ENCODE measurements at regions not wholly inside any gene's neighbourhood (a gene's known extent, or its start where the extent isn't known, plus 50 kb on each side); places are given as distances from the start of the nearest gene placed in this dataset.
"Not testable (repeated sequence)": the region's sequence is repeated elsewhere in the genome, so short reads cannot be mapped to it uniquely, and the experiment has no call there.

DNA sequence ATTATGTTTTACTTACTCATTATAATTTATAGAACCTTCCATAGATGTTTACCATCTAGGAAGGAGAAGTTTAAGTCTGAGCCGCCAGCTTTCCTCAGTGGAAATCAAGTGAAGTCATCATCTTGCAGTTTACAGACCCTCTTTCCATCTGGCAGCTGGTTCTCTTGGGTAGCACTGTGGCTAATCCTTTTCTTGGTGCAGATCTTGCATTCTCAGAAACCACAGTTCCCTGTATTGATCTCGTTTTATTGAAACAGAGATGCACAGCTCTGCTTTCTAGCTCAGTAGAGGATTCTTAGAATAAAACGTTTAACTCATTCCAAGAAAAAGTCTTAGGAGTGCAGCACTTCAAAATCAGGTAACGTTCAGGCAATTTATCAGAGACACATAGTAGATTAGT, 1154.7 kb downstream of the FOXD4L5 start:
- not testable (repeated sequence) for DNase-seq (ENCODE audit: low spot score)

DNA sequence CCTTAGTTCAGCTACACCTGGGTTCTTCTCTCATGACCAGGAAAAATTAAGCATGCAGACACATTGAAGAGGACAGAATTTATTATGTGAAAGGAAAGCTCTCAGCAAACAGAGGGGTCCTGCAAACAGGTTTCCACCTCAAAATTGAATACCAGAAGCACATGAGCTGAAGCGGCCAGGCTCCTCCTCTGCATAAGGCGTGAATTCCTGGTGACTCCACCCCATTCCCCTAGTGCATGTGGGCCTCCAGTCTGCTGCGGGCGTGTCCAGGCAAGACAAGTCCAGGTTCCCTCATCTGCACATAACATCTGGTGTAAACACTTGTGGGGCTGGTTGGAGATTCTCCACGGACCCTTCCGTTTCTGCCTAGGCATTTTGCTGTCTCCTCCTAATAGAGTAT, 1156.4 kb downstream of the FOXD4L5 start:
- no peak for DNase-seq (ENCODE audit: low spot score)

DNA sequence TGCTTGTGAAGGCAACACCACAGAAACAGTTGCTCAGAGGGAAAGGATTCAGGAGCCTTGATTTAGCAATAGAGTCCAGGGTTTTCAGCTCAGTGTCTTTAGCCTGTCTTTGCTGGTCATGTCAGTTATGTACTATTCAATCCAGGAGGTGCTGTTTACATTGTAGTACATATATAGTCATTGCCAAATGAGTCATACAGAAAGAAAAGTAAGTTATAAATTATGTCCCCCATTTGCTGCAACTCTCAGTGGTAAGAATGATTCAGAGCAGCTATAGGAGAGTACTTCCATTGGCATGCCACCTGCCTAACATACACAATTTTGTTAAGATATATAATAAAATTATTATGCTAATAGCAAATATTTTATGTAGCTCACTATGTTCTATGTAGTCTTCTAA, 1163.4 kb downstream of the FOXD4L5 start:
- not testable (repeated sequence) for DNase-seq (ENCODE audit: low spot score)

DNA sequence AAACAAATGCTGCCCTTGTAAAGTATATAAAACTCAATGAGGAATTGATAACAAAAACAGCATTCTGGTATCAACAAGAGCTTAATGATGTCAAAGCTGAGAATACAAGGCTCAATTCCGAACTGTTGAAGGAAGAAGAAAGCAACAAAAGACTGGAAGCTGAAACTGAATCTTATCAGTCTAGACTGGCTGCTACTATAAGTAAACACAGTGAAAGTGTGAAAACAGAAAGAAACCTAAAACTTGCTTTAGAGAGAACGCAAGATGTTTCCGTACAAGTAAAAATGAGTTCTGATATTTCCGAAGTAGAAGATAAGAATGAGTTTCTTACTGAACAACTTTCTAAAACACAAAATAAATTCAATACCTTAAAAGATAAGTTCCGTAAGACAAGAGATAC, 1167.7 kb downstream of the FOXD4L5 start:
- not testable (repeated sequence) for DNase-seq (ENCODE audit: low spot score)

DNA sequence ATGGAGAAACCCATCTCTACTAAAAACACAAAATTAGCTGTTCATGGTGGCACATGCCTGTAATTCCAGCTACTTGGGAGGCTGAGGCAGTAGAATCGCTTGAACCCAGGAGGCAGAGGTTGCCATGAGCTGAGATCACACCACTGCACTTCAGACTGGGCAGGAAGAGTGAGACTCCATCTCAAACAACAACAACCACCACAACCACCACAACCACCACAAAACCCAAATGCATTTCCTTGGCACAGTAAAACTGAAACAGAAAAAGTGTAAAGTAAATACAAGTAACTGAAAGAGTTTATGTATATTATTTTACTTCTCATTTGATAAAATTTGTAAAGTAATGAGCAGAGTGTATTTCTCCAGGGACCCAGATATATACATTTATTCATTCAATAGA, 1177.1 kb downstream of the FOXD4L5 start:
- not testable (repeated sequence) for DNase-seq (ENCODE audit: low spot score)

DNA sequence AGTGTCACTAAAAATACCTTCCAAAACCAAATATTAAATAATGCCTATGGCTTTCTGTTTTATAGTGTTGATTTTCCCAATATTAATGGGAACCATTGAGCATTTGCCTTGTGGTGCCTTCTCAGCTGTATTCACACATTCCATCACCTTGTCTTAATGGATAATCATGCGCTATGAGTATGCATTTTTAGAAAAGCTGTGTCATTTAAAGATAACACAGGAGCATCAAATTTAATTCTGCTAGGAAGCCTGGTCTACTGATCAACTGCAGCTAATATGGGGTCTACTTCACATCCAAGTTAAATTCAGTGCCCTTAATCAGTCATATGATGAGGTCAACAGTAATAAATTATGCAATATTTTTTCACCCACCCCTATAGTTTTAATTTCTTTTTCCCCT, 1177.8 kb downstream of the FOXD4L5 start:
- DNase-seq (ENCODE audit: low spot score), result not testable (repeated sequence)

DNA sequence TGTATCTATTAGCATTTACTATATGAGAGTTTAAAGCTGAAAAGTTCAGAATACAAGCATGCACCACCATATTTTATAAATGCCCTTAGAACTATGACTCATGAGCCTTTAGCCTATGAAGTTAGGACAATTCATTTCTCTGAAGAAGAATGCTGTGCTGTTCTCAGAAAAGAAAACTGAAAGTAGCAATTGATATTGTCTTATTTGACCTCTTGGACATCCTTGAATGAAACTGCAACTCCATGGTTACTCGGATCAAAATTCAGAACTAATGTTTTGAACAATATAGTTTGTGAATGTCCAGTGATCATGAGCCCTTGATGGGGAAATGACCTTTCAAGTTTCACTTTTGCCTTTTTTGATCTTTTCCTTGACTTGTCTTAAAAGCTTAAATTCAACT, 1179.8 kb downstream of the FOXD4L5 start:
- not testable (repeated sequence) for DNase-seq (ENCODE audit: low spot score)

DNA sequence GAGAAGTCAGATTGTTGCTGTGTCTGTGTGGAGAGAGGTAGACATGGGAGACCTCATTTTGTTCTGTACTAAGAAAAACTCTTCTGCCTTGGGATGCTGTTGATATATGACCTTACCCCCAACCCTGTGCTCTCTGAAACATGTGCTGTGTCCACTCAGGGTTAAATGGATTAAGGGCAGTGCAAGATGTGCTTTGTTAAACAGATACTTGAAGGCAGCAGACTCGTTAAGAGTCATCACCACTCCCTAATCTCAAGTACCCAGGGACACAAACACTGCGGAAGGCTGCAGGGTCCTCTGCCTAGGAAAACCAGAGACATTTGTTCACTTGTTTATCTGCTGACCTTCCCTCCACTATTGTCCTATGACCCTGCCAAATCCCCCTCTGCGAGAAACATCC, 1183.5 kb downstream of the FOXD4L5 start:
- DNase-seq (ENCODE audit: low spot score), result not testable (repeated sequence)

DNA sequence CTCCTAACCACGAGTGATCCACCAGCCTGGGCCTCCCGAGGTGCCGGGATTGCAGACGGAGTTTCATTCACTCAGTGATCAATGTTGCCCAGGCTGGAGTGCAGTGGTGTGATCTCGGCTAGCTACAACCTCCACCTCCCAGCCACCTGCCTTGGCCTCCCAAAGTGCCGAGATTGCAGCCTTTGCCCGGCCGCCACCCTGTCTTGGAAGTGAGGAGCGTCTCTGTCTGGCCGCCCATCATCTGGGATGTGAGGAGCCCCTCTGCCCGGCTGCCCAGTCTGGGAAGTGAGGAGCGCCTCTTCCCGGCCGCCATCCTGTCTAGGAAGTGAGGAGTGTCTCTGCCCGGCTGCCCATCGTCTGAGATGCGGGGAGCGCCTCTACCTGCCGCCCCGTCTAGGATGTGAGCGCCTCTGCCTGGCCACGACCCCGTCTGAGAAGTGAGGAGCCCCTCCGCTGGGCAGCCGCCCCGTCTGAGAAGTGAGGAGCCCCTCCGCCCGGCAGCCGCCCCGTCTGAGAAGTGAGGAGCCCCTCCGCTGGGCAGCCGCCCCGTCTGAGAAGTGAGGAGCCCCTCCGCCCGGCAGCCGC, 1184.3 kb downstream of the FOXD4L5 start:
- not testable (repeated sequence) for DNase-seq (ENCODE audit: low spot score)

DNA sequence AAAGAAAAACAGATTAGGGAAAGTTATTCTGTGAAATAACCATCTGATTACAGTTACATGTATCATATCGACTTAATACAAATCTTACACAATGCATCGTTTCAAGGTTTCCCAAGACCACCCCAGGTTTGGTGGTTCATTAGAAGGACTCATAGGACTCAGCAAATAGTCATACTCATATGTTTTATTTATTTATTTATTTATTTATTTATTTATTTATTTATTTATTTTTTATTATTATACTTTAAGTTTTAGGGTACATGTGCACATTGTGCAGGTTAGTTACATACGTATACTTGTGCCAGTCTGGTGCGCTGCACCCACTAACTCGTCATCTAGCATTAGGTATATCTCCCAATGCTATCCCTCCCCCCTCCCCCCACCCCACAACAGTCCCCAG, 1199.0 kb downstream of the FOXD4L5 start:
- DNase-seq (ENCODE audit: low spot score), result not testable (repeated sequence)

DNA sequence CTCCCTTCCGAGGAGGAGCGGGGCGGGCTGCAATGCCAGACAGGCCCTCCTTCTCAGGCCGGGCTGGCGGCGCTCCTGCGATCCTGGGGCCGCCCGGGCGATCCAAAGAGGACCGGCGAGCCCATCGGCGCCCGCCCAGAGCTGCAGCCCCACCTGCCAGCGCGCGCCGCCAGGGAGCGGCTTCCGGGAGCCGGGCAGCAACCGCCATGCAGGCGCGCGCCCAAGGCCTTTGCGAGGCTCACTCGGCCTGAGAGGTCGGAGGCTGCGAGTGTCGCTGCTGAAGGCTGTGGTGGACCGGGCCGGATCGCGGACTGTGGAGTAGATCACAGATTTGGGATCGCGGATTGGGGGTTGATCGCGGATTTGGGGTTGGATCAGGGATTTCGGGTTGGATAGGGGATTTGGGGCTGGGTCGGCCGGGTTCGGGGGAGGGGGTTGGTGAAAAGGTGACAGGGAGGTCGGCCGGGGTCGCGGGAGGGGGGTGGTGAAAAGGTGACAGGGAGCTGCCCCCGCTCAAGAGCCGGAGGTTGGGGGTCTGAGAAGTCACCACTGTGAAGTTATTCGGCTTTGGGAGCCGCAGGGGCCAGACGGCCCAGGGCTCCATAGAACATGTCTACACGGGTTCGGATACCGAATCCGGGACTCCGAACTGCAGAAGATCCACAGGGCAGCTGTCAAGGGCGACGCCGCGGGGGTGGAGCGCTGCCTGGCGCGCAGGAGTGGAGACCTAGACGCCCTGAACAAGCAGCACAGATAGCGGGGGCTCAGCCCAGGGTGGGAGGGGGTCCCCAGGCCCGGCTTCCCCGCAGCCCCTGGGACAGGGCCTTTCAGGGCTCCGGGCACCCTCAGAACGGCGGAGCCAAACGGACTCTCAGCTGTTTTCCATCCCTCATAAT, 1213.4 kb downstream of the FOXD4L5 start:
- not testable (repeated sequence) for DNase-seq (ENCODE audit: low spot score)

DNA sequence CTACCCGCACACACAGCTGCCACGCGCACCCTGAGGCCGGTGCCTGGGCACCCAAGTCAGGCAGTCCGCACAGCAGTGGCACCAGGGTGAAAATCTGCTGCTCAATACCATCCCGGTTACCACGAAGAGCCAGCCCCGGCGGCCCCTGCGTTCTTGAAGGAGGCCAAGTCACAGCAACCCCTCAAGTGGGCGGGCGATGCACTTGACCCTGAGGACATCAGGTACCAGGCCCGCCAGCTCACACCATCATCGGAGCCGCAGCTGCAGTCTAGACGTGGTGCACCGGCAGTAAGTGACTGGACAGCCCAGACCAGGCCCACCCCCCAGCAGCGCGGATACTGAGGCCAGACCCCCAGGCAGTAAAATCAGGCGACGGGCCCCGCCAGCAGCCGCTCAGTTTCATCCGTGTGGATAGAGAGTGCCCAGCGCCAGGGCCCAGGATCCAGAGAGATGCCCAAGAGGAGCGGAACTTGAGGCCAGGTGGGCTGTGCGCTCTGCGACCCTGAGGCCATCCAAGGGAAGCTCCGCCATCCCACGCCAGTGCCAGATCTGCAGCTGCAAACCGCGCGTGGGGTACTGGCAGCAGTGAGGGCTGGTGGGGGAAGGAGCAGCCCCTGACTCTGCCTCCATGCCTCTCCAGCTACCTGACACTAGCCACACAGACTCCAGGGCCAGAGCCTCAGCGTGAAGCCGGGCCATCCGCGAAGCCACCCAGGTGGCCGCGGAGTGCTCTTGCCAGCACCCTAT, 1214.2 kb downstream of the FOXD4L5 start:
- not testable (repeated sequence) for DNase-seq (ENCODE audit: low spot score)

DNA sequence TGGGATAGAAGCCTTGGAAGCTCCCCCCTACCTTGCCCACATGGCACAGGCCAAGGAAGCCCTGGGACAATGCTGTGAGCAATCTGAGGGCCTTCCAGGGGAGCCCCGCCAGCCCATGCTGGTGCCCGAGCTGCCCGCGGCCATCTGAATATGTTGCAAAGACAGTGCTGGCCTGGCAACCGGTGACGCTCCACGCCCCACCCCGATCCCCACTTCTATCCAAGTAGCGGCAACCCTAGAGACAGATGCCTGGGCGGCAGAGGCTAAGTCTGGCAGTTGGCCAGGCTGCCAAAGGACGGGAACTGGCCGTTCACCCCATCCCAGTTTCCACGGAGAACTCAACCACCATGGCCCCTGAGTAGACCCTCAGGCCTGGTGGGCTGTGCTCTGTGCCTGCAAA, 1214.9 kb downstream of the FOXD4L5 start:
- not testable (repeated sequence) for DNase-seq (ENCODE audit: low spot score)

DNA sequence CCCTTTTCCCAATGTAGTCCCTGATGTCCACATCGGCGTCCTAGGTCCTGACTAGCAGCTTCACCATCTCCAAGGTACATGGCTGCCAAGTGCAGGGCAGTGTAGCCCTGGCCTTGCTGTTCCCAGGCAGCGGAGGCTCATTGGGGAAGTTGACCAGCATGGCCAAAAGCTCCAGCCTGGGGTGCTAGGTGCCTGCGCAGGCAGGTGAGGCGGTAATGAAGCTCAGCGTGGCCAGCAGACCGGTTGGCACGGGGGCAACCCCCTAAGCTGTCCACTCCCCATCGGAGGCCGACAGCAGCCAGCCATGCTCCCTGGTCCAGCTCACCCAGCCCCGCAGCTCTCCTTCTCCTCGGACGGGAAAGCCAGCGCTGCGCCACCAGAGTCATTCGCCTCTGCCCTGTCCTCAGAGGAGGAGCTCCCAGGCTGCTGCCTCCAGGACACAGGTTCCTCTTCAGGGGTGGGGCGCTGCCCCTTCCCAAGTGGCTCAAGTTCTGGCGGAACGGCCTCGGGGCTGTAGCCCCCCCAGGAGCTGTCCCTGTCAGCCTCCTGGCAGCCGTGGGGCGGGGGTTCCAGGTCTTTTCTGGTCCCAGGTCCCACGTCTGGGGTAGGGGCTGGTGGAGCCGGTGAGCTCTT, 1218.2 kb downstream of the FOXD4L5 start:
- DNase-seq (ENCODE audit: low spot score), result no peak

DNA sequence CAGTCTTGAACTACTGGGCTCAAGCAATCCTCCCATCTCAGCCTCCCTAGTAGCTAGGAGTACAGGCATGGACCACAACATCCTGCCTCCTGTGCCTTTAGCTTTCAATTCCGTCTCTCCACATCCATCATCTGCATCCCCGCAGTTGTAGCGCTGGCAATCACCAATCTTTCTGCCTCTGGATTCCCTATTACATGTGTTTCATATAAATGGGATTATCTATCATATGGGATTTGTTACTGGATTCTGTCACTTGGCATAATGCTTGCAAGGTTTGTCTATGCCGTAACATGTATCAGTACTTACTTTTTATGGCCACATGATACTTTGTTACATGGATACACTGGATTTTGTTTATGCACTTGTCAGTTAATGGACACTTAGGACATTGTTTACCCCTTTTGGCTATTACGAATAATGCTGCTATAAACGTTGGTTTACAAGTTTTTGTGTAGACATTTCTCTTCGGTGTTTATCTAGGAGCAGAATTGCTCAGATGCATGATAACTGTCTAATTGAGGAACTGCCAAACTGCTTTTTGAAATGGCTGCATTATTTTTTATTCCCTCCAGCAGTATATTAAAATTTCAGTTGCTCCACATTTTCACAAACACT, 1223.9 kb downstream of the FOXD4L5 start:
- DNase-seq (ENCODE audit: low spot score), result no peak

DNA sequence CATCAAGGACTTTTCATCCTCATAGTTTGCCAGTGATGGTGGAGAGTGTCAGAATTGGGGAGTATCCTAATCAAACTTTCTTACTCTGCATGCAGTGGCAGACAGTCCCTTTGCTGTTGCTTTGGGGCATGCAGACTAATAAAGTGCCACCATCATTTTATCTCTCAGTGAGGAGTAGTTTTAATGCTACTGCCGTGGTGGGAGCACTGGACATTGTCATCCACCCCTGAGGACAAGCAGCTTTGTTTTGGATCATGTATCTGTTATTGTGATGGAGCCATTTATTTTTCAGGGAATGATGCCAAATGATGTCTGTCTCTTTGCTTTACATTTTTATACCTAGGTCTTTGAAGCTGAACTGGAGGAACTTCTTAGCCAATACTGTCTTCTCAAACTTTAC, 1226.9 kb downstream of the FOXD4L5 start:
- DNase-seq (ENCODE audit: low spot score), result not testable (repeated sequence)

DNA sequence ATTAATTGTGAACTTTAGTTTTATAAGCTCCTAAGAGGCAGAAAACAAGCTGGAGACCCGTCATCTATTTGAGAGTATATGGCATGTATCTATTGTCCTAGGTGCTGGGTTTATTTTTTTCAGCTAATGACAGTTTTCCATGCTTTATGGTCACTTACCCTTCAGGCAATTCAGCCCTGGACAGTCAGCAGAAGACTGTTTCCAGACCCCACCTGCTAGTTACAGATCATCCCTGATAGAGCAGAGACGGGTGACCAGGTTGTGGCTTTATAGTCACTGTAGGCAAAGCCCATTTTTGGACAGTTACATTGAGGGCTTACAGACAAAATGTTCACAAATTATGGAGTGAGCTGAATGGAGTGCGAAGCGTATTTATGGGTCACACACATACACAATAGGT, 1227.5 kb downstream of the FOXD4L5 start:
- DNase-seq (ENCODE audit: low spot score), result no peak

DNA sequence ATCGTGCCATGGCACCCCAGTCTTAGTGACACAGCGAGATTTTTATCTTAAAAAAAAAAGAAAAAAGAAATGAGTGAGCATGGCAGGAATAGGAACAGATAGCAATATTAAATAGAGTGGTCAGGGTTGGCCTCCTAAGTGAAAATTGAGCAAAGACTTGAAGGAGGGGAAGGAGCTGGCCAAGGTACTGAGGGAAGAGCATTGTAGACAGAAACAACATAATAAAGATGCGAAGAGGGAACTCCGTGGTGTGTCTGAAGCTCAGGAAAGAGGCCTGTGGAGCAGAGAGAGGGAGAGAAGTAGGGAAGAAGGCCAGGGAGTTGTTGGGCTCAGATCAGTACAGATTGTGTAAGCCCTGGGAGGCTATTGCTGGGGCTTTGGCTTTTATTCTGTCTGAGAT, 1256.1 kb downstream of the FOXD4L5 start:
- not testable (repeated sequence) for DNase-seq (ENCODE audit: low spot score)

DNA sequence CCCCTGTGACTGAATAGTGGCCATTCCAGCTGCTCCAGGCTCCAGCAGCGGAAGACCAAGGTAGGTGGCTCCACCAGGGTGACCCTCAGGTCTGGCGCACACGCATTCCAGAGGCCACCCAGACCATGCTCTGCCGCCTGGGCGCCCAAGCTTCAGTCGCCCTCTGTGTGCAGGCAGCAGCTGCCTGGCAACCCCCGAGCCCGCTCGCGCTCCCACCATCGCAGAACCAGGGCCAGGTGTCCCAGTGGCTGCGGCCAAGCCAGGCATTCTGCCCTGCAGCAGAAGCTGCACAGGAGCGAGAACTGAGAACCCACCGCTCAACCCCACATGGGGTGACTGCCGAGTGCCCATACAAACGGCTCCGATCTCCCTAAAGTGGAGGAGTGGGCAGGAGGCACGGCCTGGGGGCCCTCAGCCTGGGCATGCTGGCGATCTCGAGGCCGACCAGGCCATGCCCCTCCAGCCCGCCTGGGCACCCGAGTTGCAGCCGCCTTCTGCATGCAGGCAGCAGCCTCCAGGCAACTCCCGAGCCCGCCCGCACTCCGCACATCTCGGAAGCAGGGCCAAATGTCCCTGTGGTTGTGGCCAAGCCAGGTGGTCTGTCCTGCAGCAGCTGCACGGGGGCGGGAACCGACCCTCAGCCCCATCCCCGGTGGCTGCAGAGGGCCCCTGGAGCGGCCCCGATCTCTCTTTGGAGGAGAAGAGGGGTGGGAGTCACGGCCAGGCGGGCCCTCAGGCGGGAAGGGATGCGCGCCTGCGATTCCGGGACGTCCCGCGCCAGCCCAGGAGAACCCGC, 1264.1 kb downstream of the FOXD4L5 start:
- not testable (repeated sequence) for DNase-seq (ENCODE audit: low spot score)

DNA sequence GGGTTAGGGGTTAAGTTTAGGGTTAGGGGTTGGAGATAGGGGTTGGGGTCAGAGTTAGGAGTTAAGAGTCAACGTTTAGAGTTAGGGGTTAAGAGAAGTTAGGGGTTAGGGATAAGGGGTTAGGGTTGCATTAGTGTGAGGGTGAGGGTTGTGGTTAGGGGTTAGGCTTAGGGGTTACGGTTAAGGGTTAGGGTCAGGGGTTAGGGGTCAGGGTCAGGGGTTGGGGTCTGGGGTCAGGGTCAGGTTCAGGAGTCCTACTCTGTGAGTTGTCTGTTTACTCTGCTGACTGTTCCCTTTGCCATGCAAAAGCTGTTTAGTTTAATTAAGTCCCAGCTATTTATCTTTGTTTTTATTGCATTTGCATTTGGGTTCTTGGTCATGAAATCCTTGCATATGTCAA, 1267.3 kb downstream of the FOXD4L5 start:
- DNase-seq (ENCODE audit: low spot score), result not testable (repeated sequence)
